ENCODE measurements at regions not wholly inside any gene's neighbourhood (a gene's known extent, or its start where the extent isn't known, plus 50 kb on each side); places are given as distances from the start of the nearest gene placed in this dataset.

- H3K27me3 ChIP-seq: no peaks in the 10 kb centered on the region
- ATAC-seq (no peak), FAIRE-seq (no peak), DNase-seq (no peak)
- no peak overlapping the region for H3K4me3 ChIP-seq
- no peaks in the 10 kb centered on the region for H3K4me1 ChIP-seq
- no peaks in the 10 kb centered on the region for H3K36me3 ChIP-seq
- intact Hi-C loops (cut with DNase I): no loop called here
- no peak overlapping the region for H3K27ac ChIP-seq
- 43 to 53% methylated on average over 2 of the region's 2 CpGs for WGBS, 2 donors
- no peaks in the 10 kb centered on the region for H3K9me3 ChIP-seq
- no peak for TF ChIP-seq CTCF (IDR thresholded peaks at IDR 0.05)
Measured at GRCh38 chr6:19757036-19757435, 80.1 kb upstream of the ID4 start.

- no peak for FAIRE-seq
- intact Hi-C loops (cut with DNase I): no loop called here
- no peak overlapping the region for H3K27ac ChIP-seq
Measured at GRCh38 chr6:19759117-19759880, 77.9 kb upstream of the ID4 start.

DNA sequence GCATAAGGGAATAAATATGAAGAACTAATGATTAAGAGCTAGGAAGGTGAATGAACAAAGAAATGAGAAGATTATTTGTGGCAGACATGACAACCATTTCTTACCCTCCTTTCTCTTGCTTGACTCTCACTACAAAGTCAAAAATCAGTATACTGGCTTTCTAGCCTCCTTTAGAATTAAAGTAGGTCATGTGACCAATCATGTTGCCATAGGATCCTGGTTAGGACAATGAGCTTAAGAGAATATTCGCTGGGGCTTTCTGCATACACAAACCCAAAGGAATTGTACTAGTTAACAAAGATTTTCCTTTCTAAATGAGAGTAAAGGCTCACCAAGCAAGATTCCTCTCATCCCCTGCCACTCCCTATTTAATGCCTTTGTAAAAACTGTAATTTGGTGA, 76.0 kb upstream of the ID4 start:
- 76 to 79% methylated on average over 1 of the region's 1 CpG for WGBS, 2 donors
- DNase-seq (no peak), FAIRE-seq (no peak), ATAC-seq (no peak)
- Histone ChIP-seq H3K27ac (no peak overlapping the region), H3K36me3 (no peaks in the 10 kb centered on the region), H3K9me3 (no peaks in the 10 kb centered on the region), H3K4me3 (no peak overlapping the region), H3K27me3 (no peaks in the 10 kb centered on the region), H3K4me1 (no peaks in the 10 kb centered on the region)
- intact Hi-C loops (cut with DNase I): no loop called here
- no peak for TF ChIP-seq CTCF (IDR thresholded peaks at IDR 0.05)

More at GRCh38 chr6:19759117-19759880, 77.9 kb upstream of the ID4 start:
- H3K4me1 ChIP-seq: no peaks in the 10 kb centered on the region
- H3K36me3 ChIP-seq: no peaks in the 10 kb centered on the region
- WGBS, 2 donors: 73 to 78% methylated on average over 3 of the region's 3 CpGs
- no peak for DNase-seq
- no peak overlapping the region for H3K4me3 ChIP-seq
- H3K9me3 ChIP-seq: no peaks in the 10 kb centered on the region
- TF ChIP-seq CTCF (IDR thresholded peaks at IDR 0.05): no peak
- H3K27me3 ChIP-seq: no peaks in the 10 kb centered on the region
- ATAC-seq: no peak

- ATAC-seq: no peak
- H3K4me3 ChIP-seq: no peak overlapping the region
- H3K9me3 ChIP-seq: no peaks in the 10 kb centered on the region
- H3K4me1 ChIP-seq: no peaks in the 10 kb centered on the region
- FAIRE-seq: no peak
- H3K27me3 ChIP-seq: no peaks in the 10 kb centered on the region
- intact Hi-C loops (cut with DNase I): no loop called here
- no peaks in the 10 kb centered on the region for H3K36me3 ChIP-seq
- no peak for DNase-seq
- no peak for TF ChIP-seq CTCF (IDR thresholded peaks at IDR 0.05)
- WGBS, 2 donors: 53 to 77% methylated on average over 5 of the region's 5 CpGs
- no peak overlapping the region for H3K27ac ChIP-seq
Measured at GRCh38 chr6:19771753-19772336, 65.3 kb upstream of the ID4 start.

GRCh38 chr6:19772891-19773290, 64.3 kb upstream of the ID4 start:
- Histone ChIP-seq H3K9me3 (no peaks in the 10 kb centered on the region), H3K4me1 (no peaks in the 10 kb centered on the region), H3K27ac (no peak overlapping the region), H3K27me3 (no peaks in the 10 kb centered on the region), H3K4me3 (no peak overlapping the region), H3K36me3 (no peaks in the 10 kb centered on the region)
- DNase-seq: no peak
- intact Hi-C loops (cut with DNase I): no loop called here
- no peak for FAIRE-seq
- no peak for TF ChIP-seq CTCF (IDR thresholded peaks at IDR 0.05)
- ATAC-seq: no peak
